Ammon's horn (tissue), 1 donor: ENCODE measurements at regions not wholly inside any gene's neighbourhood (a gene's known extent, or its start where the extent isn't known, plus 50 kb on each side); places are given as distances from the start of the nearest gene placed in this dataset.
"Not testable (repeated sequence)": the region's sequence is repeated elsewhere in the genome, so short reads cannot be mapped to it uniquely, and the experiment has no call there.

Source experiments
- DNase-seq: peaks from one replicate; pipeline ENCODE4 v3.0.0-alpha.2; 2016; ENCODE audit warnings: low spot score

DNA sequence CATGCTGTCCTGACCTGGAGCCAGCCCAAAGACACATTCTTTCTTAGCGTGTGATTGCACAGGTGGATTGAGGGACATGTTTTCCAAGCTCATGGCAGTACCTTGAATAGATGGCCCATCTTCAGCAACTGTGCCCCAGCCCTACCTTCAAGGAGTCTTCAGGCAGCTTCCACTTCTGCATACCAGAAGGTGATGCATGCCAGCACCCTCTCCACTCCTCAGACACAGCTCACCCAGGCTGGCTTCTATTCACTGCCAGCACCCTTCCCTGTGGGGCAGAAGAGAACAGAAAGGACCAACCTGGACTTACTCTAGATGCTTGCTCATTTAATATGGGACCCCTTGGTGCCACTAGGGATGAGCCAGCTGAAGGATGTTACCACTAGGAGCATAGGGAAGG lies 466.4 kb upstream of the ISX start:
- no peak for DNase-seq

DNA sequence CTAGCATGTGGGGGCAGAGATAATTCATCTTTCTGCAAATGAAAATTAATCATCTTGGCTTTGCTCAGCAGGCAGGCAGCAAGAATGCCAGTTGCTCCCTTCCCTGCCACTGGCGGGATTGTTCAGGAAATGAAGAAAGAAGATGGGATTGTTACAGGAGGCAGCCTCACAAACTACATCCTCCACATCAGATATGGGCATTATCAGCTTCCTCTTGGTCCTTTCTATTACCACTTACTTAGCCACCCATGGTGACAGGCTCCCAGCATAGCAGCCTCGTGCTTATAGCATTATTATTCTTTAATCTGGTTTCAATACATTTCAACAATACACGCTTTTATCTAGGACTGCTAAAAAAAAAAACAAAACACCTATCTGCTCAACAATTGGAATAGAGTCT lies 461.6 kb upstream of the ISX start:
- no peak for DNase-seq

DNA sequence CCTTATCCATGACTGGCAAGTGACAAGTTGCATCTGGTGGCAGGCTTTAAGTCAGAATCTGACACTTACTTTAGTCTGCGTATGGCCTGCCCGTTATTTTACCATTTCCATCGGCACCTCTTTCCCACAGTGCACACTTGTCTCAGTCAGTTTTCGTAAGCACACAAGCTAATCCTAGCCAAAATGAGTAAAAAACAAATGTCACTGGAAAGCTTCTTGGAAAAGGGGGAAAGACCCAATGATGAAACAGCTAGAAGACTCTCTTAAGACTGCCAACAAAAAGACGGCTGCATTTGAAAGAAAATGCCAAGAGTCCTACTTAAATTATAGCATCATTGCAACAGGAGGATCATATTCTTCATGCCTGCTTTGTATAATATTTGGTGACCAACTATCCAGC lies 457.9 kb upstream of the ISX start:
- DNase-seq = no peak

- no peak for DNase-seq
Measured at GRCh38 chr22:34608540-34609115, 457.3 kb upstream of the ISX start.

DNA sequence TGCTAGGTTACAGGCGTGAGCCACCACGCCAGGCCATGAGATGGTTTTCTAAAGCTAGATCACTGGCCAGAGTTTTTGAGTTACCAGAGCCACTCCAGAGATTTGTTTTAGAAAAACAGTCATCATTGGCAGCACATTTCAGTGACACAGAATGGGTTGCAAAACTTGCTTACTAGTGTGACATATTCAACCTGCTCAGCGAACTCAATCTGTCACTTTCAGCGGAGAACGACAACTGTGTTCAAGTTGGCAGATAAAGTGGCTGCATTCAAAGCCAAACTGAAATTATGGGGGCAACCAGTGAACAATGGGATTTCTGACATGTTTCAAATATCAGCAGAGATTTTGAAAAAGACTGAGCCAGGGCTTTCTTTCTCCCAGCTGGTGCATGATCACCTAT lies 456.3 kb upstream of the ISX start:
- DNase-seq = peak; percentile 59

- no peak for DNase-seq
Measured at GRCh38 chr22:34620161-34620560, 445.8 kb upstream of the ISX start.

GRCh38 chr22:34620832-34621231 lies 445.1 kb upstream of the ISX start:
- DNase-seq = no peak

DNA sequence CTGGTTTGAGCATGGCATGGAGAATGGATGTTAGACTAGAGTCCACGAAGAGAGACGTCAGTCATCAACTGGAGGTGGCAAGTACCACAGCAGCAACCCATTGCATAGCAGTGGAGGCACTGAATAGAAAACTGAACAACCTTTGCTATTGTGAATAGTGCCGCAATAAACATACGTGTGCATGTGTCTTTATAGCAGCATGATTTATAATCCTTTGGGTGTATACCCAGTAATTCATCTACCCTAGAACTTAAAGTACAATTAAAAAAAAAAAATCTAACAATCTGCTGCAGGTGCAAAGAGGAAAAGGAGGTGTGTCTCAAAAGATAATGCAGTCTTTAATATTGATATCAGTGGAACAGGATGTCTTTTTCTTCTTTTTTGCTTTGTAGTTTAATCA lies 443.4 kb upstream of the ISX start:
- DNase-seq = no peak

- DNase-seq = no peak
Measured at GRCh38 chr22:34623580-34623979, 442.4 kb upstream of the ISX start.

DNA sequence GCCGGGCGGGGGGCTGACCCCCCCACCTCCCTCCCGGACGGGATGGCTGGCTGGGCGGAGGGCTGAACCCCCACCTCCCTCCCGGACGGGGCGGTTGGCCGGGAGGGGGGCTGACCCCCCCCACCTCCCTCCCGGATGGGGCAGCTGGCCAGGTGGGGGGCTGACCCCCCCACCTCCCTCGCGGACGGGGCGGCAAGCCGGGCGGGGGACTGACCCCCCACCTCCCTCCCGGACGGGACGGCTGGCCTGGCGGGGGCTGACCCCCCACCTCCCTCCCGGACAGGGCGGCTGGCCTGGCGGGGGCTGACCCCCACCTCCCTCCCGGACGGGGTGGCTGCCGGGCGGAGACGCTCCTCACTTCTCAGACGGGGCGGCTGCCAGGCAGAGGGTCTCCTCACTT lies 440.1 kb upstream of the ISX start:
- not testable (repeated sequence) for DNase-seq

DNA sequence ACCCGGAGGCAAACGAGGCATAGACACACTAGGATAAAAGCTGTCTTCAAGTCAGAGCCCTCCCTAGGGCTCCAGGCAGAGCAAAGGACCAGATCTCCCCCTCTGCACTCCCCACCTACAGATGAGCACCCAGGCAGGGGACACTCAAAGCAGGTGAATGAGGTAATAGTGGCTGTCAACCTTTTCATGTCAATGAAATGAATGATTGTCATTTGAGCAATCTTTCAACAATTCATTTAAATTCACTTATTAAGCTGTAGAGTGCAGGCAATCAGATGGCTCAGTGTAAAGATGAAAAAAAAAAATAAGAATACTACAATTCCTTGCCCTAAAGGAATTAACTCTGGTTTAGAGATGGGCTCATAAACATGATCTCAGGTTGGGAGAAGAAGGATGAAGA lies 427.8 kb upstream of the ISX start:
- DNase-seq = no peak

DNA sequence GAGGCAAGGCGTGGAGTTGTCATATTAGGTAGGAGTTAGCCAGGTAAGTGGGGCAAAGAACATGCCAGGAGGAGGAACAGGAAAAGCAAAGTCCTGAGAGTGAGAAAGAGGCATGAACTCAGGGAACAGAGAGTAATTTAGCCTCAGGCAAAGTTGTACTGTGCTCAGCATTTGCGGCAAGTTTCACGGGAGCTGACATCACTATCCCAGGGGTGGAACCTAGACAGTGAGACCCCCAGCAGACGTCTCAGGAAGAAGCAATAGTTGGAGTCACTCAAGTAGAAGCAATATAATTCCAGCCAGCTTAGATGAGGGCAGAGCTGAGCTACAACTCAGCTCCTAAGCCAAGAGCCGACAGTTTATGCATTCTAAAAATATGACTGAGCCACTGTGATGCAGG lies 426.0 kb upstream of the ISX start:
- DNase-seq = no peak

- no peak for DNase-seq
Measured at GRCh38 chr22:34645375-34645774, 420.6 kb upstream of the ISX start.

DNA sequence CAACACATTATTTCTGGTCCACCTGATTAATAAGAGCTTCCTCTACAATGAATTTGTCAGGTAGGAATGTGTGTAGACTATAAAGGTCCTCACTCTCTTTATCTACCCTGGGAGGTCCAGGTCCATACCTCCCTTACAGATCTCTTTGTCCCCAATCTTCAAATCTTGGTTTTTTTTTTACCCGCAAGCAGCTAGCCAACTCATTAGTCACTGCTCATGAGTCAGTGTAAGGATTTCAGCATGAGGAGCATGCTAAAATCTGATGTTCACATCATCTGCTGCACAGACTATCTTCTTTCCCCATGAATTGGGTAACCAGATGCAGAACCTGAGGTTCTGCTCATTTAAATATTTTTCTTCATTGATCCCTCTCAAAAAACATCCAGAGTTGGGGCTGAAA lies 397.0 kb upstream of the ISX start:
- peak; percentile 6 for DNase-seq

DNA sequence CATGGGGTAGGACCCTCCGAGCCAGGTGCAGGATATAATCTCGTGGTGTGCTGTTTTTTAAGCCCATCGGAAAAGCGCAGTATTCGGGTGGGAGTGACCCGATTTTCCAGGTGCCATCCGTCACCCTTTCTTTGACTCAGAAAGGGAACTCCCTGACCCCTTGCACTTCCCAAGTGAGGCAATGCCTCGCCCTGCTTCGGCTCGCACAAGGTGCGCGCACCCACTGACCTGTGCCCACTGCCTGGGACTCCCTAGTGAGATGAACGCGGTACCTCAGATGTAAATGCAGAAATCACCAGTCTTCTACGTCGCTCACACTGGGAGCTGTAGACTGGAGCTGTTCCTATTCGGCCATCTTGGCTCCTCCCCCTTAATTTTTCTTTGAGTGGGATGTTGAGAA lies 382.9 kb upstream of the ISX start:
- DNase-seq = not testable (repeated sequence)

DNA sequence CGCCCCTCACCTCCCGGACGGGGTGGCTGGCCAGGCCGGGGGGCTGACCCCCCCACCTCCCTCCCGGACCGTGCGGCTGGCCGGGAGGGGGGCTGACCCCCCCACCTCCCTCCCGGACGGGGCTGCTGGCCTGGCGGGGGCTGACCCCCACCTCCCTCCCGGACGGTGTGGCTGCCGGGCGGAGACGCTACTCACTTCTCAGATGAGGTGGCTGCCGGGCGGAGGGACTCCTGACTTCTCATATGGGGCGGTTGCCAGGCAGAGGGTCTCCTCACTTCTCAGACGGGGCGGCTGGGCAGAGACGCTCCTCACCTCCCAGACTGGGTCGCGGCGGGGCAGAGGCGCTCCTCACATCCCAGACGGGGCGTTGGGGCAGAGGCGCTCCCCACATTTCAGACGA lies 381.7 kb upstream of the ISX start:
- DNase-seq = not testable (repeated sequence)

GRCh38 chr22:34687116-34687515 lies 378.8 kb upstream of the ISX start:
- DNase-seq = no peak

DNA sequence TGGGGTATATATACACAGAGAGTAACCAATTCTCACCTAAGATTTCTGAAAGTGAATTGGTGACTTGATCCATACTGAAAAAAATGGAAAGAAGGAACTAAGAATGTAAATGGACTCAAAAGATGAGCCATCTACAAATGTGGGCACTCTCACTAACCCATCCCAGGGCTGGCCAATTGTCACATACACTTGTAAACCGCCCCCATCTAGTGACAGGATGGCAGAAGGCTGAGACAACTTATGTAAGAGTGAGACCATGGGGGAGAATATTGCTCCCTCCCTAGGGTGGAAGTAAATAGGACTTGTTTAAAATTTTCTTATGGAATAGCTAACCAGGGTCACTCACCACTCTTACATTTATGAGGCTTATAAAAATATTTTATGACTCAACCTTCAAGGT lies 377.1 kb upstream of the ISX start:
- DNase-seq = no peak

DNA sequence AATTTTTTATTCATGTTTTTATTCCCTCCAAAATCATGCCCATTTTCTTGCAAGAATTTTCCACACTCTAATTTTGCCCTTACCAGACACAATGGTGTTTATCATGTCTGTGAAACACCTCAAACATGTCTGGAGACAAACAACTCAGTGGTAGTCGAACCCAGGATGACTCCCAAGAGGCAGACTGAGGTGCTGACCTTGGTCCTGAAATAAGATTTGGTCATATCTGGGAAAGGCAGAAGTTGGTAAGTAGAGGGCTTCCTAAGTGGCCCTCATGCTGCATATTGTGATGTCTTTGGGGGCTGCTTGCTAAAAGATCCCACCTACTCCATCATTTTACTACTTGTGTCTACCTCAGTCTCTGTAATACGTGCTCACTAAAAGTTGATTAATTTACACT lies 369.4 kb upstream of the ISX start:
- DNase-seq = no peak

DNA sequence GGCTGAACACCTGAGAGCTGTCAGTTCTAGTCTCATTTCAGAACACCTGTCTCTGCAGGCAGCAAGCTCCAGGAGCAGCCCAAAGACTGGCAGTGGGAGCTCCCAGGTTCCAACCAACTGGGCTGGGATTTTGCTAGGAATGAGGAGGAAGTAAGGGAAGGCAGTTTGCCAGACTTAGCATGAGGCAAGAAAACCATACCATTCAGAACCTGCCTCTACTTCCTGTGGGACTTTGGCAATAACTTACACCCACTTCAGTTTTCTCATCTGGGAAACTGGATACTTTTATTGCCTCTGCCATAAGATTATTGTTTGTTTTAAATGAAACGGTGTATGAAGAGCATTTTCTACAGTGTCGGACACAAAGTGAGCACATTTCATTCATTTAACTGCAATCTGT lies 363.7 kb upstream of the ISX start:
- DNase-seq = no peak

DNA sequence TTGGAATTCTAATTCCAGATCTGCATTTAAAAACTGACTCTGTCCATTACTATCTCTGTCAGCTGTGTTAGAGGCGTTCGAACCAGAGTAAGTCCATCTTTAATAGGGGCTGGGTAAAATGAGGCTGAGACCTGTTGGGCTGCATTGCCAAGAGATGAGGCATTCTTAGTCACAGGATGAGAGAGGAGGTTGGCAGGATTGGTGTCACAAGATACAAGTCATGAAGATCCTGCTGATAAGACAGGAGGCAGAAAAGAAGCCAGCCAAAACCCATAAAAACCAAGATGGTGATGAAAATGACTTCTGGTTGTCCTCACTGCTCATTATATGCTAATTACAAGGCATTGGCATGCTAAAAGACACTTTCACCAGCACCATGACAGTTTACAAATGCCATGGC lies 356.3 kb upstream of the ISX start:
- no peak for DNase-seq

GRCh38 chr22:34722901-34723300 lies 343.1 kb upstream of the ISX start:
- no peak for DNase-seq

- no peak for DNase-seq
Measured at GRCh38 chr22:34736081-34736480, 329.9 kb upstream of the ISX start.

- DNase-seq = no peak
Measured at GRCh38 chr22:34738661-34739400, 327.1 kb upstream of the ISX start.
